CD4-positive, alpha-beta T cell treated with Interleukin-4 for 4 hours (primary cell): ENCODE measurements at regions not wholly inside any gene's neighbourhood (a gene's known extent, or its start where the extent isn't known, plus 50 kb on each side); places are given as distances from the start of the nearest gene placed in this dataset.
"Not testable (repeated sequence)": the region's sequence is repeated elsewhere in the genome, so short reads cannot be mapped to it uniquely, and the experiment has no call there.

ENCODE experiments used
- DNase-seq: peaks from one replicate; pipeline ENCODE4 v3.0.0-alpha.2; 2020

DNA sequence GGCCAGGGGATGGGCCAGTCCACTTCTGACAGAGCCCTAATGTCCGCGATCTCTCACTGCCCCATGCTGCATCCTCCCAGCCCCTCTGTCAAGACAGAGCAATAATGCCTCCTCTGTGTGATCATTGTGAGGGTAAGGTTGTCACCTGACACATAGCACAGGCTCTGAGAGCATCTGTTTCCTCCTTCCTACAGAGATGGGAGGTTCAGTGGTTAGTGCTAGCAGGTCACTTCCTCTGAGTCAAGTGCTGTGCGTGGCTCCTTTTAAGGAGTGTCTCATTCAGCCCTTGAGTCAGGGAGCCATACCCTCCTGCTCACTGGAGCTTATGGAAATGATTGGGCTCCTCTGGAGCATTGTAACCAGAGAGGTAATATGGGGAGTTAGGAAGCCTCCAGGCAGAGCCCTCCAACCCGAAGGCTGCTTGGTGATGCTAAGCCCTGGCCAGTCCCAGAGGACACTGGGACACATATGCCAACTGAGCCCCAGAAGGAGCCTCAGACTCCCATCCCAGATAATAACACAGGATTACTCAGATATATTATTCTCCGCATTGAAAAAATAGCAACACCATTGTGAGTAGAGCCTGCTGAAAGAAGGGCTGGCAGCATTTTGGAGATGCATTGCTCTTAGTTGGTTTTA lies 189.0 kb downstream of the GALNT1 start:
- no peak for DNase-seq

DNA sequence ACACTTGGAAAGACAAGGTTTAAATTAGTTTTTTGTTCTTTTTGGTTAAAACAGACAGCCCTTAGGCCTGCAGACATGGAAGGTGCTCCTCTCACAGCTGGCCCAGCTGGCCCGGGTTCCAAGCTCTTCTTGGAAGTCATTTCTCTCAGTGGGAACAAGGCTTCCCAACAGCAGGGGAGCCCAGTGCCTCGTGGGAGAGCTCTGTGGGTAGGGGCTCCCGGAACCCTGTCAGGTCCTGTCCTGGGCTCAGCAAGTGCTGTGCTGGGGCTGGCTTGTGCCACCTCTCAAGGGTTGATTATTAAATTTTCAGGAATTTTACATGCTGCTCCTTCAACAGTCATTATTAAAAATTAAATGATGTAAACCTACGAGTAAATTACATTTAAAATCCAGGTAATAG lies 189.6 kb downstream of the GALNT1 start:
- no peak for DNase-seq

DNA sequence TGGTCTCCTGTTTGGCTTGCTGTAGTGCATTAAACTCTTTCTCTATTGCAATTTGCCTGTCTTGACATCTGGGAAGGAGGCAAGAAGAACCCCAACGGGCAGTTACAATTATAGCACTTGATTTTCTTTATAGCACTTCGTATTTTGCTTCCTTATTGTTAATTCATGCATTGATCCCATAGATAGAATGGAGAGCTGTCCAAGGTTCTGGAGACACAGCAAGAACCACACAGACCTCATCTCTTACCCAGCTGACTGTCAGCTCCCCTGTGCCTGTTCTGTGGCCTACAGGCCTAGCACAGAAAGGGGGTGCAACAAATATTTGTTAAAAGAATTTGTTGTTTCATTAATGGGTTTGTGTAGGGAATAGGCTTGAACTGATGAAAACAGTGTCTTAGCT lies 194.3 kb downstream of the GALNT1 start:
- no peak for DNase-seq

DNA sequence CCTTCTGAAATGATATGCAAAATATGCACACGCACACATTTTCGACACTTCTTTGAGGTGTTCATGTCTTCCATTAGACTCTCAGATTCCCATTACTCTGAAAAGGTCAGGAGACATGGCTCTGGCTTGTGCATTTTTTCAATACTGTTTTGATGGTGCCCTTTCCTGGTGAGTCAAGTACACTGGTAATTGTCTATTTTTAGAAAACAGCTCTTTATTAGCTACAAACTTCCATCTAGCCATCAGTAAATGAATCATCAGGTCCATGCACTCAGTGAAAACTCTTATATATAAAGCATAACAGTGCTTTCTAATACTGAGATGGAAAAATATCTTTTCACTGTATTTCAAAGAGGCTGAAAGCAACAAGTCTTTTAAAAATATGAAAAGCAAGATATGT lies 194.9 kb downstream of the GALNT1 start:
- no peak for DNase-seq

DNA sequence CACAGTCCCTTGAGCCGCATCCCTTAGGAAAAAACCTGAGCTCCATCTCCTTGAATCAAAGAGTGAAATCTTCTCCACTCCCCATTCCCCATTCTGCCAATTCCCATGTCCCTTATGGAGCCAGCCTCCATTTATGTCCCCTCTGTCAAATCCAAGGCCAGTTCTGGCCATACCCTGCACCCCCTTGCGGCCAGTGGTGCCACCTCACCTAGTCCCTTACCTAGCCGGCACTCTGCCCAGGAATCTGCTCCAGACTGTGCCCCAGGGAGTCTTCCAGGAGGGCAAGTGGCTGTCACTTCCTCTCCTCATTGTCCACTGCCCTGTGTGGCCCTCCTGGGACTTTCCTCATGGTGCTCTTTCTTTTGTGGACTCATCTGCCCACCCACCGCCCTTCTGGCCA lies 195.4 kb upstream of the RMP24 start:
- no peak for DNase-seq

DNA sequence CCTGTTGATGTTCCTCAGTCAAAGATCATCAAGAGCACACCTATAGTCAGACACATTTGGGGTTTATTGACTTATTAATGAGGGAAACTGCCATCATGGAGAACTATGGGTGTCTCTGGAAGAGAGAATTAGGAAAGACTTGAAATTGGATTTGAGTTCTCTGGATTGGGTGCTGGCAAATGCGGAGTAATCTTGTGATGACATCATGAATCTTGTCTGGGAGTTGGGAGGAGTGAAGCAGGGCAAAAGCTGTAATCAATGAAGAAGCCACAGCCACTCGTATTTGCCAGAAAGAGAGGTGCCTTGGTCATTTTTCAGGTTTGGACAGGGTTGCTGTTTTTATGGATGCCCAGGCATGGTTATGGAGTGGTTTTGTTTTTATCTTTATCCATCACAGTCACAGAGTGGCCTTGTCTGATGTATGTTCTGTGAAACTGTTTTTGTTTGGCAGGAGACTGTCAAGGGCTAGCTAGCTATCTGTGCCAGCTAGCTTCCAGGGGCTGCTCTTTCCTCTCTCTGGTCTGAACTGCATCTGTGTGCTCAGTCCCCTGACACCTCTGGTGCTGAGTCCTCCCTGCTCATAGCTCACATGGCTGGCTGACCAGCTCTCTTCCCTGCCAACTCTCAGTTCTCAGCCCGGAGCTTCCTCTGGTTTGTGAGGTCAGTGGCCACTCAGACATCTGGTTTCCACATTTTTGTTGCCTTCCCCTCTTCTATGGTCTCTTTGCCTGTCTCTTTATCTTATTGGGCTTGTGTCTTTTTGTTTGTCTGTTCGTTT lies 193.4 kb upstream of the RMP24 start:
- no peak for DNase-seq

DNA sequence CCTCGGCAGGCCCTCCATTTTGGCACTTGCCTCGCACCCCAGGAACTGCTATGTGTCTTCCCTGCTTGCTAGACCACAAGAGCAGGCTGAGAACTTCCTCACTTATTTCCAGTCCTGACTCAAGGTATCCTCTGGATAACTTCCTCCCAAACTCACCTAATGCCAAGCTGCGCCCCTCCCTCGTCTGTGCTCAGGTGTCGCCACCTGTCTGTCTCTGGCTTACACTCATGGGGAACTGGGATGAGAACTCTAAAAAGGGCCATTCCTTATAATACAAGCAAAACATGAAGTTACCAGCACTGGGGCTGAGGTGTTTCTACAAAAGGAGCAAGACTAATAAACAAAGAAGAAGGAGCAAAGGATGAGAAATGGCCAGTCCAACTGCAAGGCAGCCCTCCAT lies 191.5 kb upstream of the RMP24 start:
- no peak for DNase-seq

DNA sequence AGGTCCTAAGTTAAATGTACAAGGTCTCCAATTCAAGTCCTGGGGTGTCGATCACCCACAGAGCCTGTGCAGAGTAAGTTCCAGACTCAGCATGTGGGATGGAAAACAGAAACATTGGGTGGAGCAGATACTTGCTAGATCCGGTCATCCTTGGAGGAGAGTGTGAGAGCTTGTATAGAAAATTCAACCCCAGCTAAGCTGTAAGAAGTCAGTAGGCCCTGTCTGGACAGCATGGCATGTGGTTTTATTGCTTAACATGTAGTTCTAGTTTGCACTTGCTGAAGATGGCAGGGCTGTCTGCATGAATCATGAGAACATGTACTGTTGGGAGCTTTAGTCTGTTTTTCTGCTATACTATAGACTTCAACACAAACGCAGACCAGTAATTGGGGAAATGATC lies 189.6 kb upstream of the RMP24 start:
- DNase-seq = no peak

DNA sequence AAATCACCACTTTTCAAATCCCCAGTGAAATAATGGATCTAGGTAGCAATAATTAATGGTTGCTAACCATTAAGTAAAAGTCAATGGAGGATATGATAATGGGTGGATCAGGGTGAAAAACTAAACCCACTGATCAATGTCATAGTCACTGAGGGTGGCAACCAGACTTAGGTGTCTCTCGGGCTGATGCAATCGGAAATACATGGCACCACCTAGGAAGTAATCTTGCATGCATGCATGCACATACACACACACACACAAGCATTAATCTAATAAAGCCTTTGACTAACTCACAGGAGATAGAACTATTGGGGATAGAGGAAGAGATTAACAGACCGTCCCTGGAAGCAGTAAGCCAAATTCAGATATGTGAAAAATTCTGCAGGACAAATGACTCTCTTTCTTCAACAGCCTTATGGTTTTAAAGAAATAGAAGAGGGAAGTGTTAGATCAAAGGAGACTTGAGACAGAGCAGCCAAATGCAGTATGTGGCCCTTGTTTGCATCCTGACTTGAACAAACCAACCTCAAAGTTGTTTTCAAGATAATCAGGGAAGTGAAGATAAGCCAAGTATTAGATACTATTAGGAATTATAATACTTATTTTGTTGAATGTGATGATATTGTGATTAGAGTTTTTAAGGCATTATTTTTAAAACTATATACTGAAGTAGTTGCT lies 186.0 kb upstream of the RMP24 start:
- no peak for DNase-seq

DNA sequence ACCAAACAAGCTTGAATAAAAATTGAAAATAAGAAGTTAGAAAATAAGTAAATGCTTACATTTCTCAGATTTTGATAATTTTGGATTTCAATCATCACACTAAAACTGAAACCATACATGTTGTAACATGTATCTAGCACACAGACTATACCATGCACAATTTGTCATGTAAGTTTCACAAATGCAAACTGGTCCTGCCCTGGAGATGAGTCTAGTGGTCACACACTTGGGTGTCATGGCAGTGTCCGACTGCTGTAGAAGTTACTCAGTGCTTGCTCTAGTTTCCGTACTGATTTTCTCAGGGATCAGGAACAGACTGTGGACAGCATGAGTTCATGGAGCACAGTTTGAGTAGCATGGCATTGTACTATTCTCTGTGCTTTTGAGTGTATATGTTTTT lies 182.9 kb upstream of the RMP24 start:
- no peak for DNase-seq

DNA sequence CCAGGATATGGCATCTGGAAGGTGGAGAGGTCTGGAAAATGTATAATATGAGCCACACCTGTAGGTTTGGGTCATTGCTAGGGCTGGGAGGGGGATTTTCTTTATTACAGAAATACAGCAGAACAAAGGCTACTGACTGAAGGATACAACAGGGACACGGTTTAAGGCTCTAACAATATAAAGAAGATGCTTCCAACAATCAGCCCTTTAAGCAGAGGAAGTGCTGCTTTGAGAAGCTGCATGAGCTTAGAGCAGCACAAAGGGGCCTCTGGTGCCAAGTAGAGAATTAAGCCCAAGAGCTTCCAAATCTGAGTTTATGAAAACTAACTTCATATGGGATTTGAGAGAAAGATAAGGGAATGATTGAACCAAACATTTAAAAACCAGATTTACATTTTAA lies 174.5 kb upstream of the RMP24 start:
- no peak for DNase-seq

DNA sequence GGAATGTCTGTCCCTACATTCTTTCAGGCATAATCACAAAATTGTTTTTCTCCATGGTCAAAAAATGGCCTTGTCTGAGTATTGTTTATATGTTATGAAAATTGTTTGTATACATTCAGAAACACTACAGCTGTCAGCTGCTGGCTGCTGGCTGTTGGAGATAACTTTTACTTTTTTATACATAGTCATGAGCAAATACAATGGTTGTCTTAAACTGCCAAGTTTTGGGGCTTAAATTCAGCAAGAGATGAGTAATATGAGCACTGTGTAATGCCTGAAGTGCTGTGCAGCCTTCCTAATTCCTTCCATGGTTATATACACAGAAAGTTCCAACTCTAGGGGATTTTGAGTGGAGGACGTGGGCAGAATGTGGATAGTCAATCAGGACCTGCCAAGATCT lies 168.9 kb upstream of the RMP24 start:
- no peak for DNase-seq

DNA sequence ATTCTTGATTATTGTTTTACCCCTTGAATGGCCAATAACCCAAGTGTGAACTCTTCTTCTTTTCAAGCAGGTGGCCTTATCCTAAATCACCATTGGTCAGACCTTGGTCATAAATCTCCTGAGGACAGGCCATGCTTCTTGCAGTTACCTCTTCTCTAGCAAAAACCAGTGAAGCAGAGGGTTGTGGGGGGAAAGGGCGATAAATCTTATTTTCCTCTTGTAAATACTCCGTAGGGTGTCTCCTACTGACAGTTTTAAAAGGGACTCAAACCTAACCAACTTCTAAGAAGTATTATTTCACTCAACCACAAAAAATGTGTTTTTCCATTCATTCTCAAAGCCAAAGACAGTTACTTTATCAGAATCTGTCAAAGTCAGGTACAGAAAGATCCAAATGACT lies 168.1 kb upstream of the RMP24 start:
- no peak for DNase-seq

DNA sequence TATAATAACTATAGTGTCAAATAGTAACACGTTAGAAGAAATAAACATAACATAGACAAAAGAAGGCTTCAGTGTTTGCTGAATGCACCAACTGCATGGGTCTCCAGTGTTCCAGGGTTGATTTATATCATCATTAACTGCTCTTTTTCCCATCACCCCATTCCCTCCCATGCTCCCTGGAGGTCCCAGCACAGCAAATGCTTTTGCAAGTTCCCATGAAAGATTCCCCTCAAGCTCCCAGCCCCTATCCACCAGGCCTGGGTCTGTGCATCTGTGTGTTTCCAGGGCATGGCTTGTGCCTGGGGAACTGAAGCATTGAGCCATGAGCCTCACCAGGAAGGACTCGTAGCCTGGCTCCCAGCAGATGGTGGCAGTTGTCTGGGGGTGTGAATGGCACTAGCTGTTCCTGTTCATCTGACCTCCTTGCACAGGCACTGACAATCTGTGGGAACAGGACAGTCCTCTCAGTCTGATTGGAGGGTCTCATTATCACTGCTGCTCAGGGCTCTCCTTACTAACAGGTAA lies 164.6 kb upstream of the RMP24 start:
- DNase-seq = no peak

DNA sequence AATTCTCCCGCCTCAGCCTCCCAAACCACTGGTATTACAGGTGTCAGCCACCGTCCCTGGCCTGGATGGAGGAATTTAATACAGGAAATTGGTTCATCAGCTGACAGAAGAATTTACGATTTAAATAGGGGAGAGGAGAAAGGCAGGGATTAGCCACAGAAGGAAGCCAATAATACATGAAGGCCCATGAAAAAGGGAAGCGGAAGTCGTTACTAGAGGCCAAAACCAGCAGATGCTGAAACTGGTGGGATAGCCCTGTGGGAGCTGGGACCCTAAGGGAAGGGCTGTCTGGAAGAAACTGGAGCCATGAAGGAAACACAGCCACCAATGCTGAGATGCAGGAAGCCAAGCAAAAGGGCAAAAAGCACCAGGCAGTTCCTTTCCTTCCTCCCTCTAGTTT lies 163.7 kb upstream of the RMP24 start:
- DNase-seq = no peak

DNA sequence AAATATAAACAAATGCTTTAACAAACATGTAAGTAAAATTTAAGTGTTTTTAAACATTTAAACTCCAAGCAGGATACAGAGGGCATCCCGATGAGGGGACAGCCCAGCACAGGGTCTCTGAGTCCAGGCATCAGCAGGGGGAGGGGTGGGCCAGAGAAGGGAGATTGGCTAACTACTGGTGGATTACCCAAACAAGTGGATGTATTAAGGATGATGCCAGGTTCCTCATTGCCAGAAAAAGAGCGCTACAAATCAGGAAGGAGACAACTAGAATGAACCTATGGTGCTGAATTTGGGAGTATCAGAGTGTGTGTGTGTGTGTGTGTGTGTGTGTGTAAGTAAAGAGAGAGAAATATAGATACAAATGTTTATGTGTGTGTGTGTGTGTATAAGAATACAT lies 162.0 kb upstream of the RMP24 start:
- no peak for DNase-seq

DNA sequence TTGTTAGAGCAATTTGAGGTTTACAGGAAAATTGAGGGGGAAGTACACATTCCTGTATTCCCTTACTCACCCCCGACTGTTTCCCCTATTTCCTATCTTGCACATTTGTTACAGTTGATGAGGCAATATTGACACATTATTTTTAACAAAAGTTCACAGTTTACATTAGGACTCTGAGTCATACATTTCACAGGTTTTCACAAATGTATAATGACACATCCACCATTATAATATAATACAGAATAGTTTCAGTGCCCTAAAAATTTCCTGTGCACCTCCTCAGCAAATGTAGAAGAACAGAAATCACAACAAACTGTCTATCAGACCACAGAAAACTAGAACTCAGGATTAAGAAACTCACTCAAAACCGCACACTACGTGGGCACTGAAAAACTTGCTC lies 160.6 kb upstream of the RMP24 start:
- no peak for DNase-seq

DNA sequence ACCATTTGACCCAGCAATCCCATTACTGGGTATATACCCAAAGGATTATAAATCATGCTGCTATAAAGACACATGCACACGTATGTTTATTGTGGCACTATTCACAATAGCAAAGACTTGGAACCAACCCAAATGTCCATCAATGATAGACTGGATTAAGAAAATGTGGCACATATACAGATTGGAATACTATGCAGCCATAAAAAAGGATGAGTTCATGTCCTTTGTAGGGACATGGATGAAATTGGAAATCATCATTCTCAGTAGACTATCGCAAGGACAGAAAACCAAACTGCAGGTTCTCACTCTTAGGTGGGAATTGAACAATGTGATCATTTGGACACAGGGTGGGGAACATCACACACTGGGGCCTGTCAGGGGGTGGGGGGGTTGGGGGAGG lies 157.5 kb upstream of the RMP24 start:
- DNase-seq = not testable (repeated sequence)

DNA sequence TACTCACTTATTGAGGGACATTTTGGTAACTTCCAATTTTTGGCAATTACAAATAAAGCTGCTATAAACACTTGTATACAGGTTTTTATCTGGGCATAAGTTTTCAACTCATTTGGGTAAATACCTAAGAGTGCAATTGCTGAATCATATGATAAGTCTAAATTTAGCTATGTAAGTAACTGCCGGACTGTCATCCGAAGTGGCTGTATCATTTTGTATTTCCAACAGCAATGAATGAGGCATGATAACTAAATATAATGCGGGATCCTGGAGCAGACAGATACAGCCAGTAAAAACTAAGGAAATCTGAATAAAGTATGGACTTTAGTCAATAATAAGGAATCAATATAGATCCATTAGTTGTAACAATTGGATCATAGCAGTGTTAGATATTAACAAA lies 156.5 kb upstream of the RMP24 start:
- DNase-seq = no peak

DNA sequence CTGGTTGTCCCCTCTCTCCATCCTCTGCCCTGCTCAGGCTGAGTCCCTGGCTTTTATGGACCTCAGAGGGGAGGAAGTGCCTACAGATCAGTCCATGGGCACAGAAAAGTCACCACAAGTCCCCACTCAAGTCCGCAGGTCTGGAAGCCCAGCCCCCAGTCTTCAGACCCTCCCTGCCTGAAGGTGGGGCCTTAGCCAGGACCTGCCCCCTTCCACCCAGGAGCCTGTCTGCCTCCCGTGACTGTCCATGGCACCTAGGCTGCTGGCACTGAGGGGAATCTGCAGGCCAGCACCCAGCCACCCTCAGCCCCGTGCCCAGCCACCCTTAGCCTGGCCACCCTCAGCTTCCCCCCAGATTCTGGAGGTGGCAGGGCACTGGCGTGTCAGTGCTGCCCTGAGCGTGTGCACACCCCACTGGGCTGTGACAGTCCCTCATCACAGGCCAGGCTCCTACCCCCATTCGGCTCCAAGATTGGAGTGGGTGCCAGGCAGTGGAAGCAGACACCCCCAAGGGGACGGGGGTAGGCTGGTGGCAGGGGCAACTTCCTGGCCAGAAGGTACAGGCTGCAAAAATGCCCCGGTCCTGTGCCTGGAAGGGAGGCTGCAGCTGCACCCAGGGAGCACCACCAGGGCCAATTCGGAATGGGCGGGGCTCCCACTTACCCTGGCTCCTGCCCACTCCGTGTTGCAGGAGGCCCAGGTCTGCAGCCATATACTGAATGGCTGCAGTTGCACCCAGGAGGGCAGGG lies 154.7 kb upstream of the RMP24 start:
- no peak for DNase-seq

DNA sequence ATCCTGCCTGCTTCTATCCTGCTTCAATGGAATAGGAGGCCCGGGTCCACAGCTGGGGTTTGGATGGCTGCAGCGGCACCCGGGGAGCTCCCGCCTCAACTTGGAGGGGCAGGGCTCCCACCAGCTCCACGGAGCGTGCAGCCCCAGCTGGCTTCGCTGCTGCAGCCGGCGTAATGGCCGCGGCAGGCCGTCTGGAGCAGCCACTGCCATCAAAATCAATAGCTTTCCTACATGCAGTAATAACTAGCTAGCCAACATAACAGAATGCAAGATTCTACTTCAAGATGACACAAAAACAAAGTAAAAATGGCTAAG lies 154.2 kb upstream of the RMP24 start:
- no peak for DNase-seq

DNA sequence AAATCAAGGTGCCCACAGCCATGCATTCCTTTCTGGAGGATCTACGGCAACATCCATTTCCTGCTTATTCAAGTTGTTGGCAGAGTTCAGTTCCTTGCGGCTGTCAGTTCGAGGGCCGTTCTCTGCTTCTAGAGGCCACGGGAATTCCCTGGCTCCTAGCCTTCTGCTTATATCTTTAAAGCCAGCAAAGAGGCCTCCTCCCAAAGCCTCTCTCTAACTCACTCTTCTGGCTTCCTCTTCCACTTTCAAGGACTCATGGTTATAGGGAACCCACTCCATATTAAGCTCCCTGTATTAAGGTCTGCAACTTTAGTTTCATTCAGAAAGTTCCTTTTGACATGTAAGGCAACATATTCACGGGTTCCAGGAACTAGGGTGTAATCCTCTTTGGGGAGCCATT lies 150.1 kb upstream of the RMP24 start:
- no peak for DNase-seq

DNA sequence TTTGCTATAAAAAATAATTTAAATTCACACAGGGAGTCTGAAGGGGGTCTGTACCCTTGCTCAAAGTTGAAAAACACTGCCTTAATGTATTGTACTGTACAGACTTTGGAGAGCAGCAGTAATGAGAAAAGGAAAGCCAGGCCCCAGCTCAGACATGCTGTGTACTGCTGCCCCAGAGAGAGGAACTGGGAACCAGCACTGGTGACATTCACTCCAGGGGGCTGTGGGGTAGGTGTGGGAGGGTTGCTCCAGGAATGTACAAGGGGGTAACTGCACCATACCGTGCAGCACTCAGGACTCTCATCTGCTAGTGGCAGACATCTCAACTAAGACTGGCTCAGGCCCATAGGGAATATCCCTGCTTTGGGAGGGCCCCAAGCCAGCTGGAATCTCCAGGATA lies 146.0 kb upstream of the RMP24 start:
- no peak for DNase-seq
